ENCODE measurements at regions not wholly inside any gene's neighbourhood (a gene's known extent, or its start where the extent isn't known, plus 50 kb on each side); places are given as distances from the start of the nearest gene placed in this dataset.

DNA sequence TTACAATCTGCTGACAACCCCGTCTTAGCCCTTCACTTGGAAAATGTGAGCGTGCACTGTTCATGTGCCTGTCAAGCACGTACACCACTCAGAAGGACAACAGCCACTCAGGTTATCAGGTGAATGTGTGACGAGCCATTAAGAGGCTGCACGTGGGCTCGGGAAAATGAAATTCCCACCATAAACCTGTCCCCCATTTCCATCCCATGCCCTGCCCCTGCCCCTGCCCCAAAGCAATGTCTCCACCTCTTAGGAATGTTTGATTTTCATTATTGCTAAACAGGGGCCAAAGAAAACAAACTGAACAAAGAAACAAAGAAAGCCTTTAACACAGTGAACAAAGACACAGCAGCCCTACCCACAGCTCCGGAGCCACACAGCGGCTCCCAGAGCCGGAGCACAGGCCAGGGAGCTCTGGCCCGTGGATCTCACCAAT is 90.5 kb downstream of the TMEM18 start:
- TF ChIP-seq, protein P1, sequence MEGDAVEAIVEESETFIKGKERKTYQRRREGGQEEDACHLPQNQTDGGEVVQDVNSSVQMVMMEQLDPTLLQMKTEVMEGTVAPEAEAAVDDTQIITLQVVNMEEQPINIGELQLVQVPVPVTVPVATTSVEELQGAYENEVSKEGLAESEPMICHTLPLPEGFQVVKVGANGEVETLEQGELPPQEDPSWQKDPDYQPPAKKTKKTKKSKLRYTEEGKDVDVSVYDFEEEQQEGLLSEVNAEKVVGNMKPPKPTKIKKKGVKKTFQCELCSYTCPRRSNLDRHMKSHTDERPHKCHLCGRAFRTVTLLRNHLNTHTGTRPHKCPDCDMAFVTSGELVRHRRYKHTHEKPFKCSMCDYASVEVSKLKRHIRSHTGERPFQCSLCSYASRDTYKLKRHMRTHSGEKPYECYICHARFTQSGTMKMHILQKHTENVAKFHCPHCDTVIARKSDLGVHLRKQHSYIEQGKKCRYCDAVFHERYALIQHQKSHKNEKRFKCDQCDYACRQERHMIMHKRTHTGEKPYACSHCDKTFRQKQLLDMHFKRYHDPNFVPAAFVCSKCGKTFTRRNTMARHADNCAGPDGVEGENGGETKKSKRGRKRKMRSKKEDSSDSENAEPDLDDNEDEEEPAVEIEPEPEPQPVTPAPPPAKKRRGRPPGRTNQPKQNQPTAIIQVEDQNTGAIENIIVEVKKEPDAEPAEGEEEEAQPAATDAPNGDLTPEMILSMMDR (IDR thresholded peaks at IDR 0.05) = no peak

GRCh38 chr2:584863-585823 is 92.1 kb downstream of the TMEM18 start:
- TF ChIP-seq, protein P1 (IDR thresholded peaks at IDR 0.05) = no peak

DNA sequence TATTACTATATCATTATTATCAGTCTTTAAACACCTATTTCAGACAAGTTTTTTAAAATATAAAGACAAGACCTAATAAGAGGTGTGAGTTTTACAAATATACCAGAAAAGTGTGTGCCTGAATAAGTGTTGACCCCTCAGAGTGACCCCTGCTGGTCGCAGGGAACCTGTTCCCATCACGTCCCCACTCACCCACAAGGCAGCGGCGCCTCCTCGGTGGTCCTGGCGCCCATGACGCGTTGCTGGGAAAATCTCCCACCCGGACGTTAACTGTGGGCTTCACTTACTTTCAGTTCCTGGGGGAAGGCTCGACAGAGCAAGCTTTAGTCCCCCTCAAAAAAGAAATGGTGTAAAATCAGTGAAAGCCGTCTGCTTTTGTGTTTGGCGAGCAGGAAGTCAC is 93.5 kb downstream of the TMEM18 start:
- TF ChIP-seq, protein P1 (IDR thresholded peaks at IDR 0.05) = no peak; the same call in 1 of the 2 replicates

- TF ChIP-seq, protein P1 (IDR thresholded peaks at IDR 0.05) = no peak
These were observed 94.2 kb downstream of the TMEM18 start for GRCh38 chr2:582792-583528.

DNA sequence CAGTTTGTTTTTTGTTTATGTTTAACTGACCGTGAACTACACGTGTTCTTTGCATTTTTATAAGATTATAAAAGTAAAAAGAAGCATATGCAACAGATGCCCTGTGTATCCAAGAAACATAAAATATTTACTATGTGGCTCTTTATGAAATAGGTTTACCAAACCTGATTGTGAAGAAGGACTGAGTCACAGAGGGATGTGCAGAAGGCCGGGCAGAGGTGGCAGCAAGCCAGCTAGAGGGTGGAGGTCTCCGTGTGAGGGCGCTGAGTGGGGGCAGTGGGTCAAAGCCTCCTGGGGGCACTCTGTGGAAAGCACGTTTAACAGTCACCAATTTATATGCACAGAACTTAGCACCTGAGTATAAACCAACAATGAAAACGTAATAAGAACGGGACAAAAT is 97.2 kb downstream of the TMEM18 start:
- TF ChIP-seq, protein P1 (IDR thresholded peaks at IDR 0.05) = no peak

GRCh38 chr2:579351-579886 is 97.8 kb downstream of the TMEM18 start:
- TF ChIP-seq, protein P1 (IDR thresholded peaks at IDR 0.05) = no peak

DNA sequence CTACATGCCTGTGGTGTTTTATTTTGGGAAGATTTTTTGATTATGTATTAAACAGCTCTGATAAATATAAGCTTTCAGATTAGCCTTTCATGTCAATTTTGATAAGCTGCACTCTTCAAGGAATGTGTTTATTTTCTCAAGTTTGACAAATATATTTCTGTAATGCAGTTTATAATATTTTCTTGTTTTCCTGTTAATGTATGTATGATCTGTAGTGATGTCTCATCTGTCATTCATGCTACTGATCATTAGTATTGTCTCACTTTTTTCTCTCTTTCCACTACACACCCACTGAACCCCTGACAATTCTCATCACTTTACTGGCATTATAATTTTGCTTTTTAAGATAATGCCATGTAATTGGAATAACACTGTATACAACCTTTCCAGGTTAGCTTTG is 100.9 kb downstream of the TMEM18 start:
- TF ChIP-seq, protein P1 (IDR thresholded peaks at IDR 0.05) = no peak

Measured in LNCAP (cell line).